NCI-H2029 treated with DMSO at 0.1 percent for 48 hours (cell line): ENCODE measurements at regions not wholly inside any gene's neighbourhood (a gene's known extent, or its start where the extent isn't known, plus 50 kb on each side); places are given as distances from the start of the nearest gene placed in this dataset.
"Not testable (repeated sequence)": the region's sequence is repeated elsewhere in the genome, so short reads cannot be mapped to it uniquely, and the experiment has no call there.

ENCODE experiments used
- DNase-seq: peaks from one replicate; lab custom pipeline; 2025; lab: John Stamatoyannopoulos, UW

DNA sequence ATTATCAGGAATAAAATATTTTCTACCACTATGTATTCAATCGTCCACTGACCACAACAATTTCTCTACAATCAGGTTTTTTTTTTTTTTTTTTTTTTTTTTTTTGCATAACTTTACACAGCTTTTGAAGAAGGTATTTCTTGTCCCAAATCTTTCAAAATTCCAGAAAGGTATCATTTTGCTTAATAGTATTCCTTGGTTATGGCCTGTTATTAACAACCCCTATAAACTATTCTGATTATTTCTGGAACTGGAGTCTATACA is 145.3 kb downstream of the ALX1 start:
- DNase-seq: no peak

DNA sequence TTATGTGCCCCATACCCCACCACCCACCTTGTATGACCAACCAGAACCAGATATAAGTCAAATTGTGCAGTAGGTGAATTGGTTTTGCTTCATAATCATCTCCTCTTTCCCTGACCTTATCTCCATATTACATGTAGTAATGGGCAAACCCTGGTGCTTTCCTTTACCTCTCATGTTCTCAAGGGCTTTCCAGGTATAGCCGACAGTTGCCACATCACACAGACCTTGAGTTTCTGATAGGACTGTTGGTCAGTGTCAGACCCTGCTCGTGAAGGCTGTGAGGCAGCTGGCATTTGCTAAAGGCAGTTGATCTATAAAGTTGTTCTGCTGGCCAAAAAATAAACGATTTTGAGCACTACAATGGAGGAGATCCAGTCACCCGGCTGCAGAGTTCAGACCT is 145.9 kb downstream of the ALX1 start:
- no peak for DNase-seq

DNA sequence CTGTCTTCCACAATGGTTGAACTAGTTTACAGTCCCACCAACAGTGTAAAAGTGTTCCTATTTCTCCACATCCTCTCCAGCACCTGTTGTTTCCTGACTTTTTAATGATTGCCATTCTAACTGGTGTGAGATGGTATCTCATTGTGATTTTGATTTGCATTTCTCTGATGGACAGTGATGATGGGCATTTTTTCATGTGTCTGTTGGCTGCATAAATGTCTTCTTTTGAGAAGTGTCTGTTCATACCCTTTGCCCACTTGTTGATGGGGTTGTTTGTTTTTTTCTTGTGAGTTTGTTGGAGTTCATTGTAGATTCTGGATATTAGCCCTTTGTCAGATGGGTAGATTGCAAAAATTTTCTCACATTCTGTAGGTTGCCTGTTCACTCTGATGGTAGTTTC is 153.1 kb downstream of the ALX1 start:
- not testable (repeated sequence) for DNase-seq

DNA sequence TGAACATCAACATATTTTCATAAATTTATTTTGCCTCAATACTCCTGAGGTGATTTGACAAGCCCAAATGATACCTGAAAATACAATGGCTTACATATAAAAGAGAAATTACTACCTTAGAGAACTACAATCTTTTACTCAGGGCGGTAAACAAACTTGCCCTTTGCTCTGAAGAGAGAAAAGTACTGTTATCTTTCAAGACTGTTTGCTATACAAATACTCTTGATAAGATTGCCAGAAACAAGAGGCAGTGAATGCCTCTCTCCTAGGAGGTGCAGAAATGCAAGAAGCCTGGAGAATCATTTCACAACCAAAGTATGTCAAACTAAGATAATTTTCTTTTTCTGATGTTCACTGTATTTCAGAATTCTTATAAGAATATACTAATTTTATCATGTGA is 160.3 kb downstream of the ALX1 start:
- no peak for DNase-seq

DNA sequence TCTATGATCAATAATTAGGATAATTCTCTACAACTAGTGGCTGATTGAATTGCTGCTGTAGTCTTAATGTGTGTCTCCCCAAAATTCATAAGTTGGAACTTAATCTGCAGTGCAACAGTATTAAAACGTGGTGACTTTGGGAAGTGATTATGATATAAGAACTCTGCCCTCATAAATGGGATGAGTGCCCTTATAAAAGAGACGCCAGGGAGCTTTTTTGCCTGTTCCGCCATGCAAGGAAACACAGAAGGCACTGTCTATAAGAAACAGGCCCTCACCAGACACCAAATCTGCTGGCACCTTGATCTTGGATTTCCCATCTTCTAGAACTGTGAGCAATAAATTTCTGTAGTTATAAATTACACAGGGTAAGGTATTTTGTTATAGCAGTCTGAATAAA is 161.0 kb downstream of the ALX1 start:
- DNase-seq: no peak

DNA sequence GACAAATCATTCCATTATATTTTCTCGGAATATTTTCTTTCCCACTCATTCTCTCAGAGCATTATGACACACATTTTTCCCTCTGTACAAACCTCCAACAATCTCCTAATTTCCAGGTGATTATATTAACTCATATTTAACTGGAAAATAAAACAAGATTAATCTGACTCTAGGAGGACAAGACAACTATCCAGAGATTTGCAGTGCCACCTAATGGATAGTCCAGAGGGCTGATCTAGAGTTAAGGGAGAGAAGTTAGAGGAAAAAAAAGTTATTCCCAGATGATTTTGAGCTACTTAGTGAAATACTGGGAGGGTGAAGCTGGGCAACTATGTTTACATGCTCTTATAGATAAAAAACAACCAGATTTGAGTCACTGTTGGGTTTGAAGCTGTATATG is 161.7 kb downstream of the ALX1 start:
- no peak for DNase-seq

DNA sequence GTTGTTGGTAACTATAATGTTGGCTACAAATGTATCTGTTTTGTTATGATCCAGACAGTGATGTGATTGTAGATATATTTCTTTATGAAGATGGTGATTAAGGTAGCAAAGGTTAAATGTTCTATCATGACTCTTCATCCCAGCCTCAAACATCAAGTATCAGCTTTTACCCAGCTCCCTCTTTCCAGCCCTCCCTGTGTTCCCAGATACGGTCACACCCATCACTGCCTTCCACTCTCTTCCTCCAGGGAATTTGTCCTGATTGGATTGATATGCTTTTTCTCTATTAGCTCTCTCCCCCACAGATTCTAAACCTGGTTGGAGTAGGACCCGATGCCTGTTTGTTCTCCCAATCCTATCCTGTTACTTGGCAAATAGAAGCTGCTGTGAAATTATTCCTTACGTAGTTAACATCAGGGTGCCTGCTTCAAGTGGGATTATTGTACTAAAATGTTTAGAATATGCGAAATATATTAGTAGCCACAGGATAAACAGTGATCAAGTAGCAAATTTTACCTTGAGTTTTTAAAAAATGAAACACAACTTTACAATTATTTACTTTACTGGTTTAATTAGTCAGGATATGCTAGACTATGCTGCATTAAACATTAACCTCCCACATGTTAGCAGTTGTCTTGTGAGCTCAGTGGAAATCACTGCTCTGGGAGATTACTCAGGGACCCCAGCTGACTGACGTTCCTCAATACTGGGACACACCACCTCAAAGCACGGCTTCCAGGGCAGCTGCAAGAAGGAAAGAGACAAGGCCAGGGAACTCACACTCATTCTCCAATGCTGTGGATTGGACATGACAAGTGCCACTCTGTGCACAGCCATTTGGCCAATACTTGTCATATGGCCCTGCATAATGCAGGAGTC is 165.3 kb downstream of the ALX1 start:
- DNase-seq: no peak

DNA sequence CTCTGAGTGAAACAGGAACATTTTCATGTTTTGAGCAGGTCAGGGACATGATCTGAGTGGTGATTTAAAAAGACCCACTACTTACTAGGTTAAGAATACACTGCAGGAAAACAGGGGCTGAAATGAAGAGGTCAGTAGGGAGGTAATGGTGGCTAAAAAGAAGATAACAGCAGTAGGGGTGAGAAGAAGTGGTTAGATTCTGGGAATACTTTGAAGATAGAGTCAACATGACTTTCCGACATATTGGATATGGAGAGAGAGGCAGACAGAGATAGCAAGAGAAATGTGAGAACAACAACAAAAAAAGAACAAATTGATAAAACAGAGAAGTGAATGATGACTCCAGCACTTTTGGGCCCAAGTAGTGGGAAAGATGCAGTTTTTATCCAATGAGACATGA is 168.0 kb downstream of the ALX1 start:
- DNase-seq: no peak

DNA sequence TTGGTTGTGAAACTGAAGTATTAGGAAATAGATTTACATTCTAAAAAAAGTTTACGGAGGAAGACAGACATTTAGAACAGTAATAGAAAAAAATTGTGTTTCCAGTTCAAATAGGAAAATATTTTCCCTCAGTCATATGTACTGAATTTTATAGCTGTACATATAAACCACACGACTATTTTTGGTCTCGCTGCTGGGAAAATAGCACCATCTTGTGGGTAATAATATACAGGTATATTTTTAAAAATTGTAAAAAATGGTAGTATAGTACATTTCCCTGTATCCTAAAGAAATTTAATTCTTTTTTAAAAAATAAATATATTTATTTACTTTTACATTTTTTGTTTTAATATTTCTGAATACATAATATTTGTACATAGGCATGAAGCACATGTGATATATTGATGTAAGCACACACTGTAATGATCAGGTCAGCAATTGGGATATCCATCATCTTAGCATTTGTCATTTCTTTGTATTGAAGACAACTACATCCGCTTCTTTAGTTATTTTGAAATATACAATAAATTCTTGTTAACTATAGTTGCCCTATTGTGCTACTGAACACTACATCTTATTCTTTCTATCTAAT is 168.6 kb downstream of the ALX1 start:
- peak; percentile 9 for DNase-seq

DNA sequence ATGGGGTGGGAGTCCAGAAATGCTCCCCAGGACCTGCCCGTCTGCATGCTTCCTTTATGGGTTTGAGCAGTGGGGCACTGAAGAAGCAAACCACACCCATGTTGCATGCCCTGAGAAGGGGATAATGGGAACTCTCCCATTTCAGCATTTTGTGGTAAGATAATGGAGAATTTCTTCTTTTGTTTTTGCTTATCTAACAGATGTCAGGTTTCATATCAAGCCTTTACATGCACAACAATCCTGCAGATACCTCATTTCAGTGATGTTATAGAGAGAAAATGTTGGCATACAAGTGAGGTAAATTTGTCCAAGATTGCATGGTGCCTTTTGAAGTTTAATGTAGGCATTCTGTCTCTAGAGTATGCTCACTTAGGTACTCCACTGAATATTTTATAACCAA is 177.0 kb downstream of the ALX1 start:
- no peak for DNase-seq

DNA sequence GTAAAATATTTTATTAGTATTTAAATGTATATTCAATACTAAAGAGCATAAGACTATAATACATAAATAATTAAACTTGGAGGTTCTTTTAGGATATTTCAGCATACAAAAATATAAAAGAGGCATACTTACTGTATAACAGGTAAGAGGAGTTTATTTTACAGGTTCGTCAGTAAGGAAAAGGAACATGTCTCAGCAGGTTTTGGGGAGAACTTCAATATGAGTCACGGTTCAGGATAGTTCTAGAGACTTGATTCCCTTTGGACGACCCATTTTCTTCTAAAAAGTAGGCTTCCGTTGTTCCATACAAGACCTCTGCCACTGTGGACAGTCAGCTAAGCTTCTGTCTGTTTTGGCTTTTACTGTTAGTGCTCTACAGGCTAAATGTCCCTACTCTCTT is 181.1 kb downstream of the ALX1 start:
- no peak for DNase-seq

DNA sequence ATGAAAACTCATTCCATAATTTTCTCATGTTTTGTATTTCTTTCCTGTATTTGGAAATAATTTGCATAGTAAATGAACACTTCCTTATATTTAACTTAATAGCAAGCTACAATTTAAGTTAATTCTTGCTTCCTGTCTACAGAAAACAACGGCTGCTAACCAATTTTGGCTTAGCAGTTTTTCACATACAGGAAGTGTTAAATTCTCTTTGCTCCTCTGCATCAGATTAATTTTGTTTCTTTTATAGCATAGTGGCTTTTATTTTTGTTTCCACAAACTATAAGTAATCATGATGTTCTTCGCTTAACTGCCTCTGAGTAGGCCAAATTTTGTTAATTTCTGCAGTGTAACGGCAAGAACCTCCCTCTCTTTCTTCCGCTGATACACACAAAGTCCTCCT is 182.9 kb downstream of the ALX1 start:
- no peak for DNase-seq

DNA sequence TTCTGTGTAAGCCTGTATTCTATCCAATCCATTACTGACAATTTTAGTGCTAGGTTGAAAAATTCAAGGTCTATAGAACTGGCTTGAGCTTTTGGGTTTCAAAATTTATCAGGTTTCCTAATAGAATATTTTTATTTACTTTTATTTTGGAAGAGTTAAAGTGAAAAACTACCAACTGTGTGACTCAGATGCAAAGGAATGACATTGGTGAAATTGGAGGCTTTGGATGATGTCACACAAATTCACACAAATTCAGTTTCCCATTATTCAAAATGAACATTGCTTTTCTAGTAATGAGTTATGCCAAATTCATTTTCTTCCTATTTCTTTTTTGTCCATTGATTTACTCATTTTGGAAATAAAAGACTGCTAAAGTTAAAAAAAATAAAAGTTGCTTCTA is 186.9 kb downstream of the ALX1 start:
- DNase-seq: no peak

DNA sequence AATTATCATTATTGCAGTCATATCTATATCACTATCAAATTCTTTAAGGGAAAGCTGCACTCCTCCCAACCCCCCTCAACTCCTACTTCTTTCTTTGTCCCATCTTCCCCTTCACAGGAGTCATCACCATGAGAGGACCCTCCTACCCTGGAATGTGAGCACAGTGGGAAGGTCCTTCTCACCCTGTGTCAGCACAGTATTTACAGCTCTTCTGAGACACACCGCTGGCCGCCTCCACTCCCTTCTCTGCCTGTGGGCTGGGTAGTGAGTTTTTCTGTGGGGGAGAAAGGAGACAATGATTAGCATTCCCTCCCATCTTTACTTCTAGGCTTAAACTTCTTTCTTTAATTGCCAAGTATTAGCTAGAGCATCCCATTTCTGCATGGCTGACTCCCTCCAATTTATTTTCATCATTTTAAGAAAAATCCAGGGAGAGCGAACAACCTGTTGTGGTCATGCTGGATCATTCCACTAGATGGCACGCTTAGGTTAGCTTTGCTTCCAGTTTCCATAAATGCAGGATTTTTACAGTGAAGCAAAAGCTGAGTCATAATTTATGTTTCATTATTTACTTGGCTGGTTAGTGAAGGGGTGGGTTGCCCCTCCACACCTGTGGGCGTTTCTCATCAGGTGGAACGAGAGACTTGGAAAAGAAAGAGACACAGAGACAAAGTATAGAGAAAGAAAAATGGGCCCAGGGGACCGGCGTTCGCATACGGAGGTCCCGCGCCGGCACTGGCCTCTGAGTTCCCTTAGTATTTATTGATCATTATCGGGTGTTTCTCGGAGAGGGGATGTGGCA is 188.5 kb downstream of the ALX1 start:
- DNase-seq: peak; percentile 63

DNA sequence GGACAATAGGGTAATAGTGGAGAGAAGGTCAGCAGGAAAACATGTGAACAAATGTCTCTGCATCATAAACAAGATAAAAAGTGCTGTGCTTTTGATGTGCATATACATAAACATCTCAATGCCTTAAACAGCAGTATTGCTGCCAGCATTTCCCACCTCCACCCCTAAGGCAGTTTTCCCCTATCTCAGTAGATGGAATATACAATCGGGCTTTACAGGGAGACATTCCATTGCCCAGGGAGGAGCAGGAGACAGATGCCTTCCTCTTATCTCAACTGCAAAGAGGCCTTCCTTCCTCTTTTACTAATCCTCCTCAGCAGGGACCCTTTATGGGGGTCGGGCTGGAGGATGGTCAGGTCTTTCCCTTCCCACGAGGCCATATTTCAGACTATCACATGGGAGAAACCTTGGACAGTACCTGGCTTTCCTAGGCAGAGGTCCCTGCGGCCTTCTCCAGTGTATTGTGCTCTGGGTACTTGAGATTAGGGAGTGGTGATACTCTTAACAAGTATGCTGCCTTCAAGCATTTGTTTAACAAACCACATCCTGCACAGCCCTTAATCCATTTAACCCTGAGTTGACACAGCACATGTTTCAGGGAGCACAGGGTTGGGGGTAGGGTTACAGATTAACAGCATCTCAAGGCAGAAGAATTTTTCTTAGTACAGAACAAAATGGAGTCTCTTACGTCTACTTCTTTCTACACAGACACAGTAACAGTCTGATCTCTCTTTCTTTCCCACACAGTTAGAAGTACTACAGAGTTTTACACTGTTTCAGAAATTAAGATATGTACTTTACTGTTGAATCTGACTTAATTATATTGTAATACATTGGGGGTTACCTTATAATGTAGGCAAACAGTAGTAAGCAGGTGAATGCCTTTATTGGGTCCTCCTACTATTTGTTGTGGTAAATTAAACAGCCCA is 189.4 kb downstream of the ALX1 start:
- DNase-seq: peak; percentile 66

DNA sequence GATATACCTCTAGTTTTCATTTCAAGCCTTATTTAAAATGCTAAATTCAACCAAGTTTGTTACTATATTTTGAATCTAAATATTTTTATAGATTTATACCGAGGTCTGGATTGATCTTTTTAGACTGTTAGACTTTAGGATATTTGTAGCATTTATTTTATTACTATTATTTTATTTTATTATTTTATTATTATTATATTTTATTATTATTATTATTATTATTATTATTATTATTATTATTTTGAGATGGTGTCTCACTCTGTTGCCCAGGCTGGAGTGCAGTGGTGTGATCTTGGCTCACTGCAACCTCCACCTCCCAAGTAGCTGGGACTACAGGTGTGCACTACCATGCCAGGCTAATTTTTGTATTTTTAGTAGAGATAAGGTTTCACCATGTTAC is 195.3 kb downstream of the ALX1 start:
- DNase-seq: not testable (repeated sequence)

DNA sequence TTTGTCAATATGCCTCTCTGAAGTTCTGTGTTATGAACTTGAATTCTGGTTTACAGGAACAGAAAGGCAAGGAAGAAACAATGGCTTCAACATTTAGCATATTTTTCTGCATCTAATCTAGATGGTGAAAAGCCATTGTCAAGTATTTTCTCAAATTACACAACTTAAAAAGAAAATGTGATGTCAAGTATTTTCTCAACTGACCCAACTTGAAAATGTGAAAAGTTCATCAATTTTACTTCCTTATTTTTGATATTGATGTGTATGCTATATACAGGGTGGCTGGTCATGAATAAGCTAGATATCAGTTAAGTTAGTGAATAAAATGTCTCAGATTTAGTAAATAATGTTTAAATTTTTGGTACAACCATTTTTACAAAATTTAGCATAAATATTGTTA is 196.7 kb downstream of the ALX1 start:
- DNase-seq: no peak

DNA sequence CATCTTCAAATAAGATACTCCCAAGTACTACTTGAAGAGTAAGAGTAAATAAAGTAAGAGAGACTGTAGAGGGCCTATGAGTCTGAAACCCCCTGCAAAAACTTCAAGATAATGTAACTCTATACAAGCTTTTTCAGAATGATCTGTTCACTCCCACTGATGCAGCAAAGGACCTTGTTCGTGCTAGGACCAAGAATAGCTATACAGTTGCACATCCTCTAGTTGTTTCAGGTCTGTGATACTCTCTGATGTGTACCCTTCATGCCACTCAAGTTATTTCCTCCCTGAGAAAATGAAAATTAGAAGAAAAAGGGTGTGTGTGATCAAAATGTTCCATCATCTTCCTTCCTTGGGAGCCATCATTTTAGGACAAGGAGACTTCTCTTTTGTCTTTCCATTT is 204.4 kb downstream of the ALX1 start:
- DNase-seq: no peak

DNA sequence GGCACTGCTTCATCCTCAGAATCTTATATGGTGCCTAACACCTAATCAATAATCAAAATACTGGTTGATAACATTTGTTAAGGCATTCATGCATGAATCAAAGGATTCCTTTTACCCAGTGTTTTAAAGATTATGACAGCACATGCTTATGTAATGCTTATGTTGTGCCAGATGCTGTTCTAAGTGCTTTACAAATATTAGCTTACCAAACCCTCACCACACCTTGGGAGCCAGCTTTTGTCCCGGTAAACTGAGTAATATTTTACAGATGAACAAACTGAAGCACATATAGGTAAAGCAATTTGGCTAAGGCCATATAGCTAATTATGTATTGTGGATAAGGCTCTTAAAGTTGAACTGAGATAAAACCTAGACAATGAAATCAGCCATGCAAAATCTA is 209.2 kb downstream of the ALX1 start:
- peak; percentile 47 for DNase-seq

DNA sequence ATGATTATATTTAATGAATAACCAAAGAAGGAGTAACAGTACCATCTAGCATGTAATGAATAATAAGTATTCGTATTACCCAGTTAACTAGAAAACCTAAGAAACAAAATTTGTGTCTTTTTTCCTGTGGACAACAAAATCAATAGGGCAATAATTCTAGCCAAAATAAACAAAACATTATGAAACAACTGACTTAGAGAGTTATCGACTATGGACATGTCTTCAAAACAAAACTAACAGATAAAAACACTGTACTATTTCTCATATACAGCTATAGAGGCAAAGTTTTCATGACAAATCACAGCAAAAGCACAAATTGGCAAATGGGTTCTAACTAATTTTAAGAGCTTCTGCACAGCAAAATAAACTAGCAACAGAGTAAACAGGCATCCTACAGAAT is 224.1 kb downstream of the ALX1 start:
- no peak for DNase-seq

DNA sequence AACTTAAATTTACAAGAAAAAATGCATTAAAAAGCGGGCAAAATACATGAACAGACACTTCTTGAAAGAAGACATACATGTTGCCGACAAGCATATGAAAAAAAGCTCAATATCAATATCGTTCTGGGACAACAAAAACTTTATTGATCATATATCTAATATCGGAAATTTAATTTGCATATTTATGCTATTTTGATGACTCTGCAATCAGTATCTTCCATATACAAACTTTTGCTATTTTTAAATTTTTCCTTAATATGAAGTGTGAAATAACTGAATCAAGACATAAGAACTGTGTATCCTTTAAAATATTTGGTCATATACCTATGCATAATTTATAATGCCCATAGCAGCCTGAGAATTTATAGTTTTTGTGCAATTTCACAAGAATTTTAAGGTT is 224.6 kb downstream of the ALX1 start:
- DNase-seq: no peak

DNA sequence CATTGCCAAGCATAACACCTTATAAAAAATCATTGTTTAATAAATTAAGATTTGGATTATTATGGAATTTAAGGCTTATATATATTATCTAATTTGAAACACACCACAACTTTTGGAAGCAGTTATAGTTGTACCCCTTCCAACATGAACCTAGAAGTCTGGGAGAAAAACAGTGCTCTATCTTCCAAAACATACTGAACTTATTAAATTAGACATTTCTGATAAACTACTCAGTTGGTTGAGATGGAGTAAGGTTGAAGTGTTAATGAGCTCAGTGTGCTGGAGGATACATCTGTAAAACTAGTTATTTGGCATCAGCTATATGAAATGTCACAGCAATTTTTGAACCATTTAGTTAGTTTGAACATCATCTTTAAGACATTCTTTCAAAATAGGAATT is 227.4 kb downstream of the ALX1 start:
- no peak for DNase-seq
